ENCODE measurements at regions not wholly inside any gene's neighbourhood (a gene's known extent, or its start where the extent isn't known, plus 50 kb on each side); places are given as distances from the start of the nearest gene placed in this dataset.

DNA sequence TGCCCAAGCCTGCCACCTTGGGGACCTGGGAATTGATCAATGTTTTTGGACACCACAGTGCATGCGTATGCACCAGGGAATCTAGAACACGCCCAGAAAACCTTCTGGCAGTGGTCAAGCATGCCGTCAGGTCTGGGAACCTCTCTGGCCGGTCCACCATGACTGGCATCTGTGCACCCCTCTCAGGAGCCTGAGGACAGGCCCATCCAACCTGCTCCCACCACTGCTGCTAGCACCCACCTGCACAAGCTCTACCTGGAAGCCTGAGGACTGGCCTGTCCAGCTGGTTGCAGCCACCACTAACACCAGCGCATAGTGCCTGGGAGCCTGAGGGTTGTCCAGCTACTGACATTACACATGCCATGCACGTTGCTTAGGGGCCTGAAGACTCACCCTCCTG lies 162.1 kb upstream of the GALNTL6 start:
- TF ChIP-seq, protein P1, sequence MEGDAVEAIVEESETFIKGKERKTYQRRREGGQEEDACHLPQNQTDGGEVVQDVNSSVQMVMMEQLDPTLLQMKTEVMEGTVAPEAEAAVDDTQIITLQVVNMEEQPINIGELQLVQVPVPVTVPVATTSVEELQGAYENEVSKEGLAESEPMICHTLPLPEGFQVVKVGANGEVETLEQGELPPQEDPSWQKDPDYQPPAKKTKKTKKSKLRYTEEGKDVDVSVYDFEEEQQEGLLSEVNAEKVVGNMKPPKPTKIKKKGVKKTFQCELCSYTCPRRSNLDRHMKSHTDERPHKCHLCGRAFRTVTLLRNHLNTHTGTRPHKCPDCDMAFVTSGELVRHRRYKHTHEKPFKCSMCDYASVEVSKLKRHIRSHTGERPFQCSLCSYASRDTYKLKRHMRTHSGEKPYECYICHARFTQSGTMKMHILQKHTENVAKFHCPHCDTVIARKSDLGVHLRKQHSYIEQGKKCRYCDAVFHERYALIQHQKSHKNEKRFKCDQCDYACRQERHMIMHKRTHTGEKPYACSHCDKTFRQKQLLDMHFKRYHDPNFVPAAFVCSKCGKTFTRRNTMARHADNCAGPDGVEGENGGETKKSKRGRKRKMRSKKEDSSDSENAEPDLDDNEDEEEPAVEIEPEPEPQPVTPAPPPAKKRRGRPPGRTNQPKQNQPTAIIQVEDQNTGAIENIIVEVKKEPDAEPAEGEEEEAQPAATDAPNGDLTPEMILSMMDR (IDR thresholded peaks at IDR 0.05): no peak
- no peak for TF ChIP-seq POLR2A (IDR thresholded peaks at IDR 0.05)
- TF ChIP-seq EP300 (IDR thresholded peaks at IDR 0.05): no peak
